ENCODE measurements at regions not wholly inside any gene's neighbourhood (a gene's known extent, or its start where the extent isn't known, plus 50 kb on each side); places are given as distances from the start of the nearest gene placed in this dataset.
"Not testable (repeated sequence)": the region's sequence is repeated elsewhere in the genome, so short reads cannot be mapped to it uniquely, and the experiment has no call there.

DNA sequence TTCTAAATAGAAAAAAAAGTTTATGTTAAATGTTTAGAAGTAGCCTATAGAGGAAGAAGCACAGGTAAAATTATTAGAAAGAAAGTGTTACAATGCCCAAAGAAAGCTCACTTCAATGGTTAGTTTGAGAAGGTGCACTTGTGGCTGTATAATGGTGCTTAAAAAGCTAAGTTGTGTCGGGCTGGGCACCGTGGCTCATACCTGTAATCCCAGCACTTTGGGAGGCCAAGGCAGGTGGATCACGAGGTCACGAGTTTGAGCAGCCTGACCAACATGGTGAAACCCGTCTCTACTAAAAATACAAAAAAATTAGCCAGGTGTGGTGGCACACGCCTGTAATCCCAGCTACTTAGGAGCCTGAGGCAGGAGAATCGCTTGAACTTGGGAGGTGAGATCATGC, 355.7 kb upstream of the ANKRD30A start:
- H3K4ac ChIP-seq (replicated peaks; ENCODE audit: insufficient read length, low read depth, low read length); H3K27me3 ChIP-seq (replicated peaks in 1 of 4; ENCODE audit: control insufficient read depth in 3 of 4, extremely low read depth in 1 of 4, insufficient read depth in 3 of 4, low read length in 3 of 4); H3K27ac ChIP-seq (ENCODE audit: low read depth, low read length); H2BK5ac ChIP-seq (ENCODE audit: low read depth, low read length); H2BK15ac ChIP-seq (ENCODE audit: low read length); H3K9ac ChIP-seq (replicated peaks in 1 of 4; ENCODE audit: extremely low read depth in 1 of 4, low read depth in 3 of 4, low read length in 3 of 4); H3K23ac ChIP-seq (ENCODE audit: insufficient read length); H3K79me2 ChIP-seq (ENCODE audit: control insufficient read depth in 1 of 2, insufficient read depth in 2 of 2, low read length in 2 of 2); H3K14ac ChIP-seq (ENCODE audit: insufficient read length); H4K20me1 ChIP-seq (replicated peaks in 1 of 2; ENCODE audit: control insufficient read depth in 1 of 2, insufficient read depth in 2 of 2, low read length in 2 of 2); H2AK5ac ChIP-seq (ENCODE audit: low read depth, low read length); H3K9me3 ChIP-seq (ENCODE audit: insufficient read depth in 2 of 2, low read depth in 1 of 2, low read length in 1 of 2); POLR2A ChIA-PET (ENCODE audit: partially characterized antibody); FAIRE-seq; H4K91ac ChIP-seq (replicated peaks; ENCODE audit: insufficient read length, low read length); H2AFZ ChIP-seq (ENCODE audit: low read length); H3K36me3 ChIP-seq (ENCODE audit: control insufficient read depth in 2 of 4, insufficient read depth in 4 of 4, low read length in 3 of 4); H2BK12ac ChIP-seq (ENCODE audit: low read depth, low read length); H3K4me2 ChIP-seq (ENCODE audit: insufficient read depth in 1 of 2, low read depth in 2 of 2, low read length in 2 of 2); H3K56ac ChIP-seq (replicated peaks; ENCODE audit: insufficient read length, low read depth, low read length); H3K4me1 ChIP-seq (replicated peaks in 1 of 4; ENCODE audit: control insufficient read depth in 3 of 4, insufficient read depth in 4 of 4, low read length in 3 of 4); H3K79me1 ChIP-seq (ENCODE audit: low read depth, low read length); H2BK20ac ChIP-seq (ENCODE audit: low read length); H4K5ac ChIP-seq (ENCODE audit: insufficient read length, low read depth, low read length); DNase-seq (ENCODE audit: low read depth in 1 of 2, low spot score in 2 of 2); H3K18ac ChIP-seq (ENCODE audit: extremely low read depth, low read length); H3K4me3 ChIP-seq (ENCODE audit: extremely low read depth in 1 of 4, insufficient read depth in 2 of 4, low read depth in 3 of 4, low read length in 4 of 4); H4K8ac ChIP-seq (ENCODE audit: extremely low read depth, insufficient read depth, low read length); H2BK120ac ChIP-seq (replicated peaks; ENCODE audit: low read depth, low read length); H3K23me2 ChIP-seq (ENCODE audit: low read depth, low read length): not testable (repeated sequence)
- CTCF ChIA-PET (ENCODE audit: partially characterized antibody), result interaction anchor here (0.8 to 1.0 kb wide), 2 partner anchors 10 to 436 kb away, joined by 4 to 5 read pairs; no protein-coding TSS in a partner anchor
- 87% methylated on average over 7 of the region's 7 CpGs; no CpG with 5 or more reads in 1 of the 2 experiments for WGBS, 2 experiments (ENCODE audit: extremely low coverage in 1 of 2, insufficient coverage in 1 of 2, insufficient read length in 1 of 2, insufficient replicate concordance in 2 of 2, low coverage in 1 of 2, low lambda C conversion rate in 2 of 2, missing lambda C conversion rate in 1 of 2)
